NCI-H82 treated with DMSO at 0.1 percent for 48 hours (cell line): ENCODE measurements at regions not wholly inside any gene's neighbourhood (a gene's known extent, or its start where the extent isn't known, plus 50 kb on each side); places are given as distances from the start of the nearest gene placed in this dataset.
"Not testable (repeated sequence)": the region's sequence is repeated elsewhere in the genome, so short reads cannot be mapped to it uniquely, and the experiment has no call there.

Experiments used
- DNase-seq: peaks from one replicate; lab custom pipeline; 2025; ENCODE audit not compliant: unreplicated experiment; lab: John Stamatoyannopoulos, UW

GRCh38 chr7:65317372-65317771 lies 56.3 kb upstream of the ZNF92 start:
- DNase-seq: no peak

GRCh38 chr7:65310761-65311160 lies 62.9 kb upstream of the ZNF92 start:
- DNase-seq: no peak

DNA sequence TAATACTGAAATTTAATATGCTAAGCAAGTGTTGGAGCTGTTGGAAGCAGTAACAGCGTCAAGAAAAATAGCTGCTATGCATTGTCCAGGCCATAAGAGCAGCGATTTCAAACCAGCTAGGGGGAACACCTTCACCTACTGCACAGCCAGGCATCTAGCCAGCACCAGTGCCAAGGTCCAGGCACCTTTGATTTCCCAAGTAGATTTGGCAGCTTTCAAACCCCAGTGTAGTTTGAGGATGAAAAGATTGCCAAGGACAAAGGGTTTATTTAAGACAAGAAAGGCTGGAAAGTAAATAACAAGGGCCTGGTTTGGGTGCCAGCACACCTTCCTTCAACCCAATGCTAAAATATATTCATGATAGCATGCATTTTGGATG lies 65.4 kb upstream of the ZNF92 start:
- no peak for DNase-seq

GRCh38 chr7:65307651-65308299 lies 65.9 kb upstream of the ZNF92 start:
- peak; percentile 85 for DNase-seq

- no peak for DNase-seq
Measured at GRCh38 chr7:65304175-65304574, 69.5 kb upstream of the ZNF92 start.

- no peak for DNase-seq
Measured at GRCh38 chr7:65302883-65303282, 70.8 kb upstream of the ZNF92 start.

DNA sequence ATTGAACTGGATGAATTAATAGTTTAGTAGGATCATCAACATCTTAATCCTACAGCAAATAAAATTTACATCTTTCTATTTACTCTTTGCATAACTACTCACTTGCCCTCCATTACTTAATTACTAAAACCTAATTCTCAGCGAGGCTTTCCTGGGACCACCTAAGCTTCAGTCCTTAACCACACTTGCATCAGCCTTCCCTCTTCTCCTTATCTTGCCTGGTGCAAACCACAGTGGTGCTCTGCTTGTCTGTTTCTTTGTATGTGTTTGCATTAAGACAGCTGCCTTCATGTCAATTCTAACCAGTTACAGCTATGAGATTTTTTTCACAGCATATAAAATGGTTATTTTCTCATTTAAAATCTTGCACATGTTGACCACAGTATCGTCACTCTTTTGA lies 72.6 kb upstream of the ZNF92 start:
- peak; percentile 7 for DNase-seq

DNA sequence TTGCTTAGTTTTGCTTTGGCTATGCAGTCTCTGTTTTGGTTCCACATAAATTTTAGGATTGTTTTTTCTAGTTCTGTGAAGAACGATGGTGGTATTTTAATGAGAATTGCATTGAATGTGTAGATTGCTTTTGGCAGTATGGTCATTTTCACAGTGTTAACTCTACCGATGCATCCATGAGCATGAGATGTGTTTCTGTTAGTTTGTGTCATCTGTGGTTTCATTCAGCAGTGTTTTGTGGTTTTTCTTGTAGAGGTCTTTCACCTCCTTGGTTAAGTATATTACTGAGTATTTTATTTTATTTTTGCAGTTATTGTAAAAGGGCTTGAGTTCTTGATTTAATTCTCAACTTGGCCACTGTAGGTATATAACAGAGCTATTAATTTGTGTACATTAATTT lies 78.2 kb upstream of the ZNF92 start:
- no peak for DNase-seq

DNA sequence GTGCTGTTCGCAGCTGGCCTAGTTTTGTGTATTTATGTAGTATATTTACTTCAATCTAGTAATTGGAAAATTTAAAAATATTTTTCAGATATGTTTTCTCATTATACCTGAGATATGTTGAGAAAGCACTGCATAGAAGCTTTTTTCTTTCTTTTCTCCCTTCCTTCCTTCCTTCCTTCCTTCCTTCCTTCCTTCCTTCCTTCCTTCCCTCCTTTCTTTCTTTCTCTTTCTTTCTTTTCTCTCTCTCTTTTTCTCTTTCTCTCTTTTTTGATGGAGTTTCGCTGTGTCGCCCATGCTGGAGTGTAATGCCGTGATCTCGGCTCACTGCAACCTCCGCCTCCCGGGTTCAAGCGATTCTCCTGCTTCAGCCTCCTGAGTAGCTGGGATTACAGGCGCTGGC lies 83.3 kb upstream of the ZNF92 start:
- DNase-seq: not testable (repeated sequence)

DNA sequence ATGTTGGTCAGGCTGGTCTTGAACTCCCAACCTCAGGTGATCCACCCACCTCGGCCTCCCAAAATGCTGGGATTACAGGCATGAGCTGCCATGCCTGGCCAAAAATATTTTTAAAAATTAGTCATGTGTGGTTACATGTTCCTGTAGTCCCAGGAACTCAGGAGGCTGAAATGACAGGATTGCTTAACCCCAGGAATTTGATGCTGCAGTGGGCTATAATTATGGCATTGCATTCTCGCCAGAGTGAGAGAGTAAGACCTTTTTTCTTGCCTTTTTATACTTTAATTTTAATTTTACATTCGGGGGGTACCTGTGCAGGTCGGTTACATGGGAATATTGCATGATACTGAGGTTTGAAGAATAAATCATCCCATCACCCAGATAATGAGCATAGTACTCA lies 86.6 kb upstream of the ZNF92 start:
- DNase-seq: no peak

DNA sequence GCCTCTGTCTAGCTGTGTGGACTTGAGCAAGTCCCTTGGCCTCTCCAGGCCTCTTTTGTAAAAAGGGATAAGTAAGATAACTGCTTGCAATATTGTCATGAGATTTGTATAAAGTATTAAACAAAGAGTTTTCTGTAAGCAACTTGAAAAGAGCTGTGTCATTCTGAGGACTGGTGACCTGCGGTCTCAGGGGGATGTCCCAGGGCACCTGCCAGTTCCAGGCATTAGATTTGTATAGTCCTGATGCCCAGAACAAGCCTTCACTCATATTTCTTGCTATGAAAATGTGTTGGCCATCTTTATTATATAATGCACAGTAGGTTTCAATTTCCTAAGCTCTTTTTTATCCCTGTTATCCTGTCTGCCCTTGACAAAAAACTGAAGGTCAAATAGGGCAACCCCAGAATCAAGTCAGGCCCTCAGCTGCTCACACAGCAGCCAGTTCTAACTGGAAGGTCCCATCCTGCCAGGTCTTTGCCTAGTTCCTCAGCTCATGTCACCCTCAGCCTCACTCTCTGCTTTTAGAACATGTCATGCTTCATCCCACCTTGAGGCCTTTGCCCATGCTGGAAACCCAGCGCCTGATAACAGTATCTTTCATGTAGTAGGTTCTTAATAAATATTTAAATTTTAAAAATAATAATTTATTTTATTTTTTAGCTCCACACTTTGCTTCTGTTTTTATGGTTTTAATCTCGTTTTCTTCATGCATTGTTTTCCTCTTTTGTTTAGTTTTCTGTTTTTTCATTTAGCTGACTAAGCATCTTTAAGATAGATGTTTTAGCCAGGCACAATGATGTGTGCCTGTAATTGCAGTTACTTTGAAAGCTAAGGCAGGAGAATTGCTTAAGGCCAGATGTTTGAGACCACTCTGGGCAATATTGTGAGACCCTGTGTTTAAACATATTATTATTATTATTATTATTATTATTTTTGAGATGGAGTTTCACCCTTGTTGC lies 87.5 kb upstream of the ZNF92 start:
- no peak for DNase-seq

DNA sequence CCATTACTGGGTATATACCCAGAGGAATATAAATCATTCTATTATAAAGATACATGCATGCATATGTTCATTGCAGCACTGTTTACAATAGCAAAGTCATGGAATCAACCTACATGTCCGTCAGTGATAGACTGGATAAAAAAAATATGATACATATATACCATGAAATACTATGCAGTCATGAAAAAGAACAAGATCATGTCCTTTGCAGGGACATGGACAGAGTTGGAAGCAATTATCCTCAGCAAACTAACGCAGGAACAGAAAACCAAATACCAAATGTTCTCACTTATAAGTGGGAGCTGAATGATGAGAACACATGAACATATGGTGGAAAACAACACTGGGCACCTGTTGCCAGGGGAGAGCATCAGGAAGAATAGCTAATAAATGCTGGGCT lies 88.4 kb upstream of the ZNF92 start:
- DNase-seq: not testable (repeated sequence)

DNA sequence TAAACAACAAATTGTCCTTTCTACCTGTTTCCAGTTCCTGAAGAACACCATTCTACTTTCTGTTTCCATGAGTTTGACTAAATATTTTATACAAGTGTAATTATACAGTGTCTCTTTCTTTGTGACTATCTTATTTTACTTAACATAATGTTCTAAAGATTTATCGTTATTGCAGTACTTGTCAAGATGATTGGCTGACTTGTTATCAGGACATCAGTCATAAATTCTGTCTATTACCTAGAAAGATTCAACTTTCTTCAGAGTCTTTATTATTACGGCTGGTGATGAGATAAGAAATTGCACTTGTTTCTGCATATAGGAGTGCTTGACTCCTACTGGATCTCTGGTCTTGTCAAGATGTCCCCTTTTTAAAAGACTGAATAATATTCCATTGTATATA lies 93.9 kb upstream of the ZNF92 start:
- DNase-seq: no peak

- DNase-seq: no peak
Measured at GRCh38 chr7:65276822-65277221, 96.8 kb upstream of the ZNF92 start.

DNA sequence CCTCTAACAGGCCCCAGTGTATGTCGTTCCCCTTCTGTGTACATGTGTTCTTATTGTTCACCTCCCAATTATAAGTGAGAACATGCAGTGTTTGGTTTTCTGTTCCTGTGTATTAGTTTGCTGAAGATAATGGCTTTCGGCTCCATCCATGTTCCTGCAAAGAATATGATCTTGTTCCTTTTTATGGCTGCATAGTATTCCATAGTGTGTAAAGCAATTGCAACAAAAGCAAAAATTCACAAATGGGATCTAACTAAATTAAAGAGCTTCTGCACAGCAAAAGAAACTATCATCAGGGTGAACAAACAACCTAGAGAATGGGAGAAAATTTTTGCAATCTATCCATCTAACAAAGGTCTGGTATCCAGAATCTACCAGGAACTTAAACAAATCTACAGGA lies 102.2 kb upstream of the ZNF92 start:
- not testable (repeated sequence) for DNase-seq

DNA sequence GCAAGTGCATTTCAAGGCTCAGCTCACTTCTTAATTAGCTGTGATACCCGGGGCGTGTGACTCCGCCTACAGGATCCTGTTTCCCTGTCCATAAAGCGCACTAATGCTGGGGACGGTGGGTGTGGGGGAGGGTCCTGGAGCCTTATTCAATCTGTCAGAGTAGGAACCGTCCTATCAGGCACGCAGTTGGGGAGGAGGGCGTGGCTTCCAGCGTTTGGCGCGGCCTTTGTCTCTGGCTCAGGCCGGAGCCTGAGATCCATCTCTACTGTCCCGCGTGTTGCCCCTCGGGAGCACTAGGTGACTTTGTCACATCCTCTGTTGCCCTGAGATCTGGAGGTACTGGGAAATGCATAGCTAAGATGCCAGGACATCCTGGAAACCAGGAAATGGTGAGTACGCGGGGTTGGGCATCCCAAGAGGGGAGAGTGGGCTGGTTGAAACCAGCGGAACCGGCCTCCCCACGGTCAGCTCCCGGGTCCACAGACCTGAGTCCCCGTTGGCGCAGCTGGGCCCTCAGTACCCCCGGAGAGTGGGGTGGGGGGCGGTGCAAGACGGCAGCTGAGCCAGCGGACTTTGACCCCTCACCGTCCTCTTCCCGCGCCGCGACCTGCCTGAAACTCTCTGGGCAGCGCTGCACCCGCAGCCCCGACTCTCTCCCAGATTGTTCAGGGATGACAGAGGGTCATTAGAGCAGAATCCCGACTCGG lies 104.4 kb upstream of the ZNF92 start:
- peak; percentile 95 for DNase-seq

DNA sequence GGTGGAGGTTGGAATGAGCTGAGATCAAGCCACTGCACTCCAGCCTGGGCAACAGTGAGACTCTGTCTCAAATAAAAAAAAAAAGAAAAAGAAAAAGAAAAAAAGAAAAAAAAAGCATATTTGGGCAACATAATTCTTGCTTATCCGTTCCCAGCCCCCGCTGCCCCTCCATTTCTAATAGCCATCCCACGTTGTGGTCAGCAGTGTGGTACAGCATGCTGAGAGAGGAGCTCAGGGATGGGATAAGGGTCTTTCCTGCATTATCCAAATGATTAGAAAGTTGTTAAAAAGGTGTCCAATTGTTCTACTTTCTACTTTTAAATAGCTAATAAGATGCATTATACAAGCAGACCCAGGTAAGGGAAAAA lies 104.9 kb upstream of the ZNF92 start:
- no peak for DNase-seq

DNA sequence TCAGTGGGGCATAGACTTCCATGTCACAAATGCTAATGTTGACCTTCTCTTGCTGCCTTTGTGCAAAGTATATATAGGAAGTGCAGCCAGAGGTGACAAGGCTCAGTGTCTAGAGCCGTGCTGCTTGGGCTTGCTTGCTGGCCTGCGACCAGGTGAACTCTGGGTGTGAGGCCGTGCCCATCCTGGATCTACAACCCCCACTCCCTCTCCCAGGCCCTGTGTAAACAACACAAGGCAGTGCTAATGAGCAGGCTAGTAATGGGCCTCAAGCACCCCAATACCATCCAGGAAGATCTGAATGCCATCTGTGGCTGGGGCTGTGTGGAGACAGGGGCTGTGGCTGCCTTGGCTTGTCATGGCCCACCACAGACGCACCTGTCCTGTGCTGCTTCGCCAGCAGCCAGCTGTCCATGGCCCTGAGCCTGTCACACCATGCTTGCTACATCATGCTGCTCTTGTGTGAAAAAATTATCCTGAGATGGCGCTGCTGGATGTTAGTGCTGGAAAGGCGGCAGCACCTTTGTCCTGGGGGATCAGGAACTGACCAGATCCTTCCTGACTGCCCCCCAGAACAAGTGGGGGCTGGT lies 107.6 kb upstream of the ZNF92 start:
- DNase-seq: no peak

DNA sequence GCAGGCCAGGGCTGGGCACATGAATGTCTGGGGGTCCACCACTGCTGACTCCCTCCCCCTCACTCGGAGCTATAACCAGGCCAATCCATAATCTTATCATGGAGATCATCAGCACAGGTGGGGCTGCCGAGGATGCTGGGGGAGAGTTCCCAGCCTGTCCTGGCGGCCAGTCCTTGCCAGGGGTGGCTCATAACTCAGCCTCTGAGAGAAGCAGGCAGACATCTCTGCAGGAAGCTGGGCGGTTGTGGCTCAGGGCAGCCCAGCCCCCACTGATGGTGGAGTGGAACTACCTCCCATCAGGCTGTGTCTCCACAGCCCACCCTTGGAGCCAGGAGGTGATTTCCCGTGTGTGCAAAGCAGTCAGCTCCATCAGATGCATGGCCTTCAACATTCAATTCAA lies 109.4 kb upstream of the ZNF92 start:
- no peak for DNase-seq

DNA sequence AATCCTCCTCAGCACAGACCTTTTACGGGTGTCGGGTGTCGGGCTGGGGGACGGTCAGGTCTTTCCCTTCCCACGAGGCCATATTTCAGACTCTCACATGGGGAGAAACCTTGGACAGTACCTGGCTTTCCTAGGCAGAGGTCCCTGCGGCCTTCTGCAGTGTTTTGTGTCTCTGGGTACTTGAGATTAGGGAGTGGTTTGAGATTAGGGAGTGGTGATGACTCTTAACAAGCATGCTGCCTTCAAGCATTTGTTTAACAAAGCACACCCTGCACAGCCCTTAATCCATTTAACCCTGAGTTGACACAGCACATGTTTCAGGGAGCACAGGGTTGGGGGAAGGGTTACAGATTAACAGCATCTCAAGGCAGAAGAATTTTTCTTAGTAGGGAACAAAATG lies 113.0 kb upstream of the ZNF92 start:
- peak; percentile 21 for DNase-seq

- peak; percentile 37 for DNase-seq
Measured at GRCh38 chr7:65259864-65260525, 113.7 kb upstream of the ZNF92 start.
